Mesendoderm (in vitro differentiated cells): ENCODE measurements at regions not wholly inside any gene's neighbourhood (a gene's known extent, or its start where the extent isn't known, plus 50 kb on each side); places are given as distances from the start of the nearest gene placed in this dataset.

ENCODE experiments used
- DNase-seq: peaks from one replicate; pipeline ENCODE4 v3.0.0; 2013
- H2AK5ac ChIP-seq: 2 replicates; pipeline ENCODE4 v1.6.1; 2013; ENCODE audit warnings: low read length, inconsistent platforms
- H2BK120ac ChIP-seq: 2 replicates; pipeline ENCODE4 v1.6.1; 2013; ENCODE audit warnings: low read depth, mild to moderate bottlenecking, low read length, moderate library complexity, mixed read lengths
- H2BK15ac ChIP-seq: replicated peaks from 2 replicates; pipeline ENCODE4 v1.6.1; 2013; ENCODE audit warnings: low read depth, mild to moderate bottlenecking, moderate library complexity
- H2BK5ac ChIP-seq: 2 replicates; pipeline ENCODE4 v1.6.1; 2013; ENCODE audit warnings: low read length, inconsistent platforms
- H3K18ac ChIP-seq: 2 replicates; pipeline ENCODE4 v1.6.1; 2013; ENCODE audit warnings: mild to moderate bottlenecking, low read length, mixed read lengths
- H3K23ac ChIP-seq: one replicate; pipeline ENCODE4 v1.6.1; 2013; ENCODE audit warnings: low read length
- H3K27ac ChIP-seq: 2 replicates; pipeline ENCODE4 v1.5.1; 2013; ENCODE audit warnings: low read depth, mild to moderate bottlenecking, inconsistent platforms, low read length, moderate library complexity
- H3K27me3 ChIP-seq: 2 replicates; pipeline ENCODE4 v1.6.1; 2013; ENCODE audit warnings: low read length, control low read depth, mild to moderate bottlenecking, inconsistent platforms; ENCODE audit not compliant: insufficient read depth, poor library complexity
- H3K36me3 ChIP-seq: 2 replicates; pipeline ENCODE4 v1.6.1; 2013; ENCODE audit warnings: low read length, inconsistent platforms; ENCODE audit not compliant: control insufficient read depth, insufficient read depth
- H3K4ac ChIP-seq: one replicate; pipeline ENCODE4 v1.6.1; 2013; ENCODE audit warnings: low read depth, mild to moderate bottlenecking, low read length, moderate library complexity
- H3K4me1 ChIP-seq: 2 replicates; pipeline ENCODE4 v1.6.1; 2013; ENCODE audit warnings: low read depth, low read length, inconsistent platforms; ENCODE audit not compliant: control insufficient read depth
- H3K4me2 ChIP-seq: 2 replicates; pipeline ENCODE4 v1.6.1; 2013; ENCODE audit warnings: low read length
- H3K4me3 ChIP-seq: 2 replicates; pipeline ENCODE4 v1.5.1; 2013; ENCODE audit warnings: mild to moderate bottlenecking, low read length
- H3K56ac ChIP-seq: one replicate; pipeline ENCODE4 v1.6.1; 2013; ENCODE audit warnings: low read length
- H3K79me1 ChIP-seq: 2 replicates; pipeline ENCODE4 v1.6.1; 2013; ENCODE audit warnings: low read length, inconsistent platforms
- H3K79me2 ChIP-seq: 2 replicates; pipeline ENCODE4 v1.6.1; 2013; ENCODE audit warnings: mild to moderate bottlenecking, low read length; ENCODE audit not compliant: control insufficient read depth, insufficient read depth
- H3K9ac ChIP-seq: 2 replicates; pipeline ENCODE4 v1.6.1; 2013; ENCODE audit warnings: low read length, inconsistent platforms
- H4K5ac ChIP-seq: one replicate; pipeline ENCODE4 v1.6.1; 2013; ENCODE audit warnings: low read length
- H4K8ac ChIP-seq: one replicate; pipeline ENCODE4 v1.6.1; 2013; ENCODE audit warnings: low read depth, mild to moderate bottlenecking, control low read depth, low read length, moderate library complexity
- WGBS: extraction: QIAGEN DNeasy Blood & Tissue Kit; methylation state at CpG from one replicate; pipeline ENCODE4 v1.1.7; 2013; ENCODE audit warnings: low lambda C conversion rate, missing lambda C conversion rate; ENCODE audit not compliant: insufficient coverage; ENCODE audit errors: extremely low coverage; 5-methylcytosine and 5-hydroxymethylcytosine counted together

DNA sequence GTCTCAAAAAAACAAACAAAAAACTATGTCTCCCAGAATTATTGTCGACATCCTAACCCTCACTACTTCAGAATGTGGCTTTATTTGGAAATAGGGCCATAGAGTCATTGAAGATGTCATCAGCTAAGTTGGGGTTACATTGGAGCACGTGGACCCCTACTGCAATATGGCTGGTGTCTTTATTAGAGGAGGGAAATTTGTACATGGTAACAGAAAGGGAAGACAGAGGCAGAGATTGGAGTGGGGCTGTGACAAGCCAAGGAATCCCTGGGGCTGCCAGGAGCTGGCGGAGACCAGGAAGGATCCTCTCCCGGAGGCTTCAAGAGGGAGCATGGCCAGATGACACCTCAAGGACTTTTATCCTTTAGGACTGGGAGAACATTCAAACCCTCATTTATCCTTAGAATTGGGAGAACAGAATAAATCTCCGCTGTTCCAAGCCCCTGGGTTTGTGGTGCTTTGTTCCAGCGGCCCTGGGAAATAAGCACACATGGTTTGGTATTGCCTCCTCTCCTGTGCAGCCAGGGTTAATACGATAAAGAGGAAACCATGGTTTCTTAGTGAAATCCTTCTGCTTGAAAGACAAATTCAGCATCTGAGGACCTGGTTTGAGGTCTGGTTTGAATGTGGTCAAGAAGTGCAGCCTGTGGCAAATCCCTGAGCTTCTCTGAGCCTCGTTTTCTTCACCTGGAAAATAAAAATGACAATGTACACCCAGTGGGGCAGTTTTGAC, 184.7 kb downstream of the MYCN start:
- H3K79me1 ChIP-seq = no peaks in the 10 kb centered on the region
- H3K4me2 ChIP-seq = no peak overlapping the region
- H3K27me3 ChIP-seq = no peaks in the 10 kb centered on the region
- no peak overlapping the region for H2BK120ac ChIP-seq
- no peak overlapping the region for H3K4ac ChIP-seq
- H2BK15ac ChIP-seq = no peak overlapping the region
- no peak overlapping the region for H3K27ac ChIP-seq
- H2AK5ac ChIP-seq = no peak overlapping the region
- DNase-seq = no peak
- no CpG with 5 or more reads among the region's 8 CpGs for WGBS
- H3K9ac ChIP-seq = no peak overlapping the region
- no peak overlapping the region for H2BK5ac ChIP-seq
- H4K5ac ChIP-seq = no peak overlapping the region
- H3K18ac ChIP-seq = no peak overlapping the region
- H3K36me3 ChIP-seq = no peaks in the 10 kb centered on the region
- H4K8ac ChIP-seq = no peak overlapping the region
- H3K79me2 ChIP-seq = no peaks in the 10 kb centered on the region
- no peak overlapping the region for H3K23ac ChIP-seq
- no peak overlapping the region for H3K56ac ChIP-seq
- H3K4me3 ChIP-seq = no peak overlapping the region
- H3K4me1 ChIP-seq = no peaks in the 10 kb centered on the region

GRCh38 chr2:16123856-16124780, 183.8 kb downstream of the MYCN start:
- no peak overlapping the region for H4K5ac ChIP-seq
- no peaks in the 10 kb centered on the region for H3K4me1 ChIP-seq
- no CpG with 5 or more reads among the region's 10 CpGs for WGBS
- H3K9ac ChIP-seq = no peak overlapping the region
- no peak overlapping the region for H3K4me2 ChIP-seq
- no peak overlapping the region for H3K4ac ChIP-seq
- no peak overlapping the region for H2BK120ac ChIP-seq
- H4K8ac ChIP-seq = no peak overlapping the region
- H3K27ac ChIP-seq = no peak overlapping the region
- DNase-seq = no peak
- H3K27me3 ChIP-seq = no peaks in the 10 kb centered on the region
- H3K18ac ChIP-seq = no peak overlapping the region
- H3K4me3 ChIP-seq = no peak overlapping the region
- H2BK15ac ChIP-seq = no peak overlapping the region
- no peaks in the 10 kb centered on the region for H3K79me1 ChIP-seq
- no peak overlapping the region for H2BK5ac ChIP-seq
- H3K23ac ChIP-seq = no peak overlapping the region
- H3K56ac ChIP-seq = no peak overlapping the region
- H2AK5ac ChIP-seq = no peak overlapping the region
- H3K36me3 ChIP-seq = no peaks in the 10 kb centered on the region
- H3K79me2 ChIP-seq = no peaks in the 10 kb centered on the region

DNA sequence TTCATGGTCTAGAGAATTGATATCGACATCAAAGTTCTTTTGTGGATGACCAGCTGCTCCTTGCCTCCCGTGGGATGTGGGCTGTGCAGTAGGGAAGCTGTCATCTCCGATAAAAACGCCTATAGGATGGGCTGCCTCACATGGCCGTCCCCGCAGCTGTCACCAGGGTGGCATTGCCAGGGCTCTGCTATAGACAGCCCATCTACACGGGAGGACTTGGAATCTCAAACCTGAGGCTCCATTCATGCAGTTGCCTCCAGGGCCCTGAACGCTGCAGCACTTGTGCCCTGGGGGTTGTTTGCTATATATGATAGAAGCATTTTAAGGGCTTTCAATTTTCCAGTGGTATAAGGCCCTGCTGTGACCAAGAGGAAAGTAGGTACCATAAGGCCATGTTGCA, 183.1 kb downstream of the MYCN start:
- H2BK5ac ChIP-seq = no peak overlapping the region
- no peak overlapping the region for H3K4me2 ChIP-seq
- H3K4me1 ChIP-seq = no peaks in the 10 kb centered on the region
- H3K27me3 ChIP-seq = no peaks in the 10 kb centered on the region
- no peak overlapping the region for H2BK15ac ChIP-seq
- no peak for DNase-seq
- no peak overlapping the region for H3K4ac ChIP-seq
- no peaks in the 10 kb centered on the region for H3K79me1 ChIP-seq
- no peak overlapping the region for H3K56ac ChIP-seq
- no peak overlapping the region for H3K18ac ChIP-seq
- no peak overlapping the region for H3K4me3 ChIP-seq
- no peak overlapping the region for H2BK120ac ChIP-seq
- H2AK5ac ChIP-seq = no peak overlapping the region
- no peak overlapping the region for H3K23ac ChIP-seq
- H4K8ac ChIP-seq = no peak overlapping the region
- no peak overlapping the region for H3K27ac ChIP-seq
- H4K5ac ChIP-seq = no peak overlapping the region
- H3K79me2 ChIP-seq = no peaks in the 10 kb centered on the region
- no CpG with 5 or more reads among the region's 8 CpGs for WGBS
- no peaks in the 10 kb centered on the region for H3K36me3 ChIP-seq
- no peak overlapping the region for H3K9ac ChIP-seq

GRCh38 chr2:16122556-16122955, 182.2 kb downstream of the MYCN start:
- no peak overlapping the region for H2BK5ac ChIP-seq

GRCh38 chr2:16121986-16122390, 181.6 kb downstream of the MYCN start:
- Histone ChIP-seq H2AK5ac (no peak overlapping the region), H3K4me3 (no peak overlapping the region), H3K36me3 (no peaks in the 10 kb centered on the region), H3K23ac (no peak overlapping the region), H3K79me1 (no peaks in the 10 kb centered on the region), H2BK120ac (no peak overlapping the region), H3K4me2 (no peak overlapping the region), H3K18ac (no peak overlapping the region), H3K56ac (no peak overlapping the region), H3K79me2 (no peaks in the 10 kb centered on the region), H3K4ac (no peak overlapping the region), H3K4me1 (no peaks in the 10 kb centered on the region), H2BK5ac (no peak overlapping the region), H2BK15ac (no peak overlapping the region), H4K8ac (no peak overlapping the region), H3K27me3 (no peaks in the 10 kb centered on the region), H3K9ac (no peak overlapping the region), H3K27ac (no peak overlapping the region), H4K5ac (no peak overlapping the region)
- no peak for DNase-seq
- no CpG with 5 or more reads among the region's 4 CpGs for WGBS

More at GRCh38 chr2:16122556-16122955, 182.2 kb downstream of the MYCN start:
- H3K4me2 ChIP-seq = no peak overlapping the region
- H2BK120ac ChIP-seq = no peak overlapping the region
- no peak overlapping the region for H2BK15ac ChIP-seq
- no peaks in the 10 kb centered on the region for H3K79me1 ChIP-seq
- H3K23ac ChIP-seq = no peak overlapping the region
- H2AK5ac ChIP-seq = no peak overlapping the region
- DNase-seq = no peak
- no peak overlapping the region for H3K18ac ChIP-seq
- H4K8ac ChIP-seq = no peak overlapping the region
- H3K56ac ChIP-seq = no peak overlapping the region
- no peaks in the 10 kb centered on the region for H3K4me1 ChIP-seq
- no peaks in the 10 kb centered on the region for H3K36me3 ChIP-seq
- no peak overlapping the region for H3K9ac ChIP-seq
- no peak overlapping the region for H3K27ac ChIP-seq
- no peak overlapping the region for H3K4ac ChIP-seq
- H3K4me3 ChIP-seq = no peak overlapping the region
- no peaks in the 10 kb centered on the region for H3K27me3 ChIP-seq
- no peaks in the 10 kb centered on the region for H3K79me2 ChIP-seq
- no peak overlapping the region for H4K5ac ChIP-seq
- WGBS = no CpG with 5 or more reads among the region's 4 CpGs
